ENCODE measurements at regions not wholly inside any gene's neighbourhood (a gene's known extent, or its start where the extent isn't known, plus 50 kb on each side); places are given as distances from the start of the nearest gene placed in this dataset.
"Not testable (repeated sequence)": the region's sequence is repeated elsewhere in the genome, so short reads cannot be mapped to it uniquely, and the experiment has no call there.

- no peaks in the 10 kb centered on the region for H3K79me1 ChIP-seq (ENCODE audit: low read depth, low read length)
- H3K18ac ChIP-seq (ENCODE audit: low read length): no peak overlapping the region
- H3K27me3 ChIP-seq (ENCODE audit: control insufficient read depth in 3 of 3, insufficient read depth in 3 of 3, low read depth in 1 of 3, low read length in 3 of 3): no peaks in the 10 kb centered on the region
- no peak overlapping the region for H4K91ac ChIP-seq (ENCODE audit: low read depth, low read length, poor library complexity)
- H2BK120ac ChIP-seq (ENCODE audit: low read depth, low read length): no peak overlapping the region
- H3K9ac ChIP-seq (ENCODE audit: low read depth, low read length, poor library complexity): no peak overlapping the region
- no peak overlapping the region for H2BK5ac ChIP-seq (ENCODE audit: low read length)
- no peak overlapping the region for H3K14ac ChIP-seq (ENCODE audit: low read length)
- H3K4ac ChIP-seq (ENCODE audit: low read length): no peak overlapping the region
- H4K8ac ChIP-seq (ENCODE audit: low read depth, low read length): no peak overlapping the region
- H2BK15ac ChIP-seq (ENCODE audit: low read length): no peak overlapping the region
- DNase-seq (ENCODE audit: low spot score): no peak
- H3K23ac ChIP-seq (ENCODE audit: low read depth, low read length, poor library complexity): no peak overlapping the region
- no peak overlapping the region for H2AFZ ChIP-seq (ENCODE audit: low read length)
- peaks cover 0 to 15% of the 10 kb centered on the region in 2 donors for H3K9me3 ChIP-seq (replicated peaks in 1 of 2; ENCODE audit: control insufficient read depth in 2 of 2, insufficient read depth in 1 of 2, low read depth in 1 of 2, low read length in 2 of 2)
- H2BK12ac ChIP-seq (ENCODE audit: low read length): no peak overlapping the region
- H3K27ac ChIP-seq (replicated peaks; ENCODE audit: low read length): no peak overlapping the region
- H3K4me1 ChIP-seq (ENCODE audit: control insufficient read depth in 2 of 2, insufficient read depth in 1 of 2, low read depth in 1 of 2, low read length in 2 of 2): no peaks in the 10 kb centered on the region
- no peak overlapping the region for H3K4me2 ChIP-seq (ENCODE audit: insufficient read depth, low read length, poor library complexity, severe bottlenecking)
- no peaks in the 10 kb centered on the region for H3K36me3 ChIP-seq (replicated peaks in 1 of 2; ENCODE audit: control insufficient read depth in 2 of 2, insufficient read depth in 2 of 2, low read length in 2 of 2)
- no peak overlapping the region for H2AK5ac ChIP-seq (ENCODE audit: low read depth, low read length)
- H3K4me3 ChIP-seq (ENCODE audit: low read length in 2 of 2): no peak overlapping the region
Measured at GRCh38 chr7:81185072-81185471, 266.2 kb upstream of the SEMA3C start.

GRCh38 chr7:81183326-81183725, 264.5 kb upstream of the SEMA3C start:
- Histone ChIP-seq H3K27me3 (ENCODE audit: control insufficient read depth in 3 of 3, insufficient read depth in 3 of 3, low read depth in 1 of 3, low read length in 3 of 3) (no peaks in the 10 kb centered on the region), H3K14ac (ENCODE audit: low read length) (no peak overlapping the region), H2BK15ac (ENCODE audit: low read length) (no peak overlapping the region), H2AFZ (ENCODE audit: low read length) (no peak overlapping the region), H3K9ac (ENCODE audit: low read depth, low read length, poor library complexity) (no peak overlapping the region), H2AK5ac (ENCODE audit: low read depth, low read length) (no peak overlapping the region), H3K4ac (ENCODE audit: low read length) (no peak overlapping the region), H3K4me2 (ENCODE audit: insufficient read depth, low read length, poor library complexity, severe bottlenecking) (no peak overlapping the region), H3K36me3 (replicated peaks in 1 of 2; ENCODE audit: control insufficient read depth in 2 of 2, insufficient read depth in 2 of 2, low read length in 2 of 2) (no peaks in the 10 kb centered on the region), H4K91ac (ENCODE audit: low read depth, low read length, poor library complexity) (no peak overlapping the region), H3K23ac (ENCODE audit: low read depth, low read length, poor library complexity) (no peak overlapping the region), H3K9me3 (replicated peaks in 1 of 2; ENCODE audit: control insufficient read depth in 2 of 2, insufficient read depth in 1 of 2, low read depth in 1 of 2, low read length in 2 of 2) (peaks cover 0 to 21% of the 10 kb centered on the region in 2 donors), H3K79me1 (ENCODE audit: low read depth, low read length) (no peaks in the 10 kb centered on the region), H3K4me1 (ENCODE audit: control insufficient read depth in 2 of 2, insufficient read depth in 1 of 2, low read depth in 1 of 2, low read length in 2 of 2) (no peaks in the 10 kb centered on the region), H4K8ac (ENCODE audit: low read depth, low read length) (no peak overlapping the region), H2BK5ac (ENCODE audit: low read length) (no peak overlapping the region), H3K27ac (replicated peaks; ENCODE audit: low read length) (no peak overlapping the region), H2BK120ac (ENCODE audit: low read depth, low read length) (no peak overlapping the region), H3K4me3 (ENCODE audit: low read length in 2 of 2) (no peak overlapping the region), H2BK12ac (ENCODE audit: low read length) (no peak overlapping the region), H3K18ac (ENCODE audit: low read length) (no peak overlapping the region)
- DNase-seq (ENCODE audit: low spot score): no peak
- WGBS, 2 donors (ENCODE audit: extremely low coverage in 2 of 2, insufficient read length in 2 of 2, insufficient replicate concordance in 1 of 2): no CpG with 5 or more reads among the region's 2 CpGs

DNA sequence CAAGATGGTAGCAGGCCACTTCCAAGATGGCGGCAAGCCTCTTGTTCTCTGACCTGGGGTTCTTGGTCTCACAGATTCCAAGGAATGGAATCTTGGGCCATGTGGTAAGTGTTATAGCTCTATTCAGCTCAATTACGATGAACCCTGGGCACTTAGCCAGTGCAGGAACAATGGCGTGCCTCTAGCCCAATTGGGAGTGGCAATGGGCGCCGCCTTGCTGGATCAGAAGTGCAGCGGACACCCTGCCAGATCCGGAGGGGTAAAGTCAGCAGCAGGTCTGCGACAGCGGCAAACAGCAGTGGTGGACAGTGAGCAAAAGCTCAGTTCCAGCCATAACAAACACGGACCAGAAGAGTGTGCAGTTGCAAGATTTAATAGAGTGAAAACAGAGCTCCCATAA, 263.2 kb upstream of the SEMA3C start:
- not testable (repeated sequence) for H2BK5ac ChIP-seq (ENCODE audit: low read length); H3K23ac ChIP-seq (ENCODE audit: low read depth, low read length, poor library complexity); H3K4me2 ChIP-seq (ENCODE audit: insufficient read depth, low read length, poor library complexity, severe bottlenecking); H2AK5ac ChIP-seq (ENCODE audit: low read depth, low read length); H3K18ac ChIP-seq (ENCODE audit: low read length); H2BK120ac ChIP-seq (ENCODE audit: low read depth, low read length); H4K91ac ChIP-seq (ENCODE audit: low read depth, low read length, poor library complexity); H3K36me3 ChIP-seq (replicated peaks in 1 of 2; ENCODE audit: control insufficient read depth in 2 of 2, insufficient read depth in 2 of 2, low read length in 2 of 2); H3K27me3 ChIP-seq (ENCODE audit: control insufficient read depth in 3 of 3, insufficient read depth in 3 of 3, low read depth in 1 of 3, low read length in 3 of 3); H3K14ac ChIP-seq (ENCODE audit: low read length); H3K4ac ChIP-seq (ENCODE audit: low read length); DNase-seq (ENCODE audit: low spot score); H4K8ac ChIP-seq (ENCODE audit: low read depth, low read length); H3K79me1 ChIP-seq (ENCODE audit: low read depth, low read length); H3K9ac ChIP-seq (ENCODE audit: low read depth, low read length, poor library complexity); H3K4me1 ChIP-seq (ENCODE audit: control insufficient read depth in 2 of 2, insufficient read depth in 1 of 2, low read depth in 1 of 2, low read length in 2 of 2); H3K27ac ChIP-seq (replicated peaks; ENCODE audit: low read length); H2BK12ac ChIP-seq (ENCODE audit: low read length); H3K4me3 ChIP-seq (ENCODE audit: low read length in 2 of 2); H2AFZ ChIP-seq (ENCODE audit: low read length); H2BK15ac ChIP-seq (ENCODE audit: low read length)
- WGBS, 2 donors (ENCODE audit: extremely low coverage in 2 of 2, insufficient read length in 2 of 2, insufficient replicate concordance in 1 of 2): no CpG with 5 or more reads among the region's 10 CpGs
- H3K9me3 ChIP-seq (replicated peaks in 1 of 2; ENCODE audit: control insufficient read depth in 2 of 2, insufficient read depth in 1 of 2, low read depth in 1 of 2, low read length in 2 of 2): peaks cover 0 to 21% of the 10 kb centered on the region in 2 donors

GRCh38 chr7:81181066-81181465, 262.2 kb upstream of the SEMA3C start:
- H3K27me3 ChIP-seq (ENCODE audit: control insufficient read depth in 3 of 3, insufficient read depth in 3 of 3, low read depth in 1 of 3, low read length in 3 of 3): no peaks in the 10 kb centered on the region
- no peak overlapping the region for H3K9ac ChIP-seq (ENCODE audit: low read depth, low read length, poor library complexity)
- H4K8ac ChIP-seq (ENCODE audit: low read depth, low read length): no peak overlapping the region
- no peak overlapping the region for H3K4me3 ChIP-seq (ENCODE audit: low read length in 2 of 2)
- no peak overlapping the region for H2AFZ ChIP-seq (ENCODE audit: low read length)
- no peak overlapping the region for H3K4me2 ChIP-seq (ENCODE audit: insufficient read depth, low read length, poor library complexity, severe bottlenecking)
- no peak overlapping the region for H3K14ac ChIP-seq (ENCODE audit: low read length)
- H2BK120ac ChIP-seq (ENCODE audit: low read depth, low read length): no peak overlapping the region
- peaks cover 0 to 21% of the 10 kb centered on the region in 2 donors for H3K9me3 ChIP-seq (replicated peaks in 1 of 2; ENCODE audit: control insufficient read depth in 2 of 2, insufficient read depth in 1 of 2, low read depth in 1 of 2, low read length in 2 of 2)
- H3K79me1 ChIP-seq (ENCODE audit: low read depth, low read length): no peaks in the 10 kb centered on the region
- no peaks in the 10 kb centered on the region for H3K4me1 ChIP-seq (ENCODE audit: control insufficient read depth in 2 of 2, insufficient read depth in 1 of 2, low read depth in 1 of 2, low read length in 2 of 2)
- H3K36me3 ChIP-seq (replicated peaks in 1 of 2; ENCODE audit: control insufficient read depth in 2 of 2, insufficient read depth in 2 of 2, low read length in 2 of 2): no peaks in the 10 kb centered on the region
- no peak overlapping the region for H3K4ac ChIP-seq (ENCODE audit: low read length)
- no peak overlapping the region for H3K27ac ChIP-seq (replicated peaks; ENCODE audit: low read length)
- DNase-seq (ENCODE audit: low spot score): no peak
- H2AK5ac ChIP-seq (ENCODE audit: low read depth, low read length): no peak overlapping the region
- no peak overlapping the region for H2BK5ac ChIP-seq (ENCODE audit: low read length)
- H2BK12ac ChIP-seq (ENCODE audit: low read length): no peak overlapping the region
- no peak overlapping the region for H3K18ac ChIP-seq (ENCODE audit: low read length)
- H2BK15ac ChIP-seq (ENCODE audit: low read length): no peak overlapping the region
- no peak overlapping the region for H3K23ac ChIP-seq (ENCODE audit: low read depth, low read length, poor library complexity)
- H4K91ac ChIP-seq (ENCODE audit: low read depth, low read length, poor library complexity): no peak overlapping the region

All from neuronal stem cell (in vitro differentiated cells).